H54 (cell line): ENCODE measurements at regions not wholly inside any gene's neighbourhood (a gene's known extent, or its start where the extent isn't known, plus 50 kb on each side); places are given as distances from the start of the nearest gene placed in this dataset.

ENCODE experiments used
- DNase-seq: peaks from one replicate; pipeline ENCODE4 v3.0.0; 2011; ENCODE audit warnings: low spot score, mixed read lengths; ENCODE audit not compliant: insufficient read length
- FAIRE-seq: peaks from 3 replicates; lab custom pipeline; 2011; peaks lifted over from hg19 to GRCh38; lab: Jason Lieb, UNC
- POLR2A ChIP-seq: IDR thresholded peaks from 2 replicates; pipeline ENCODE4 v1.6.1; 2011; ENCODE audit warnings: low read depth, mild to moderate bottlenecking, low read length

DNA sequence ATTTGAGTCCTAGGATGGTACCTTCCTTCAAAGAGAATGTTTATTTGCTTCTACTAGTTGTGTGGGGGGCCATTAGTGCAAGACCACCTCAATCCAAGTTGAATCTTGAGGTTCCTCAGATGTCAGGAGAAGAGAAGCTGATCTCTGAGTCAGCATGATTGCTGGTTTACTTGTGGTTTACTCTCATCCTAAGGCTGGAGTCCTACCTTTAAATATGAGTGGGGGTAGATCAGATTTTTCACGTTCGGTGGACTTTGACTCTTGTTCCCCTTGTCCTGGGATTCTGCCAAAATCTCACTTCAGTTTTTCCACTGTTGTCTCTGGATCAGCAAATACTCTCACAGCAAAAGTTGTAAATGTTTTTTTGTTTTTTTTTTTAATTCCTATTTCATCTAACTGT, 84.6 kb upstream of the F13A1 start:
- DNase-seq (no peak), FAIRE-seq (no peak)
- TF ChIP-seq POLR2A = no peak

DNA sequence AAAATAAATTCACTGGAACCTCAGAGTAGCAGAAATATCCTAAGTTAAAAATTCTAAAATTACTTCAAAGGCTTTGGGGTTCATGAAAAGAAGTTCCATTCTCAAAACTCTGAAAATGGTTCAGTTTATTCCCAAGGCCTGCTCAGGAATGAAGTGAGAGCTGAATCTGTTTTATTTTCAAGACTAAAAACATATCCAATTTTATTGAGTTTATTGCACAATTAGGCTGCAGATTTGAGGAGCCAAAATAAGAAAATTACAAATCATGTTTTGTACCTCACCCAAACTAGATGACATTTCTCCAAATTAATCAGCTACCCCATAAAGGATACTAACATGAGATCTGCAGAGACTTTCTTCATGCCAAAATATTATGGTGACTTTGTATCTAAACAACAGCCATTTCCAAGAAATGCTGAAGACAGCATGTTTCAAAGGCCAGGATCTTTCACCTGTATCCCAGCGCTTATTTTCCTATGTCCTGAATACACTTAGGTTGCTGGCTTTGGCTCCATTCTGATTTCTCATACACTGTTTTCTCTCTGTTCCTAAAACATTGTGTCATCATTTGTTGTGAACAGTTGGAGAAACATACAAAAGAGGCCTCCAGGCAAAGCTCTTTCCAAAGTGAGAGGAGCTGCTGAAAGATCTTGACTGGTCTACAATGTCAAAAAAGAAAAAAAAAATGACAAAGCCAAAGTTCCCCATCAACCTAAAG, 85.7 kb upstream of the F13A1 start:
- TF ChIP-seq POLR2A = no peak
- DNase-seq = no peak
- no peak for FAIRE-seq

DNA sequence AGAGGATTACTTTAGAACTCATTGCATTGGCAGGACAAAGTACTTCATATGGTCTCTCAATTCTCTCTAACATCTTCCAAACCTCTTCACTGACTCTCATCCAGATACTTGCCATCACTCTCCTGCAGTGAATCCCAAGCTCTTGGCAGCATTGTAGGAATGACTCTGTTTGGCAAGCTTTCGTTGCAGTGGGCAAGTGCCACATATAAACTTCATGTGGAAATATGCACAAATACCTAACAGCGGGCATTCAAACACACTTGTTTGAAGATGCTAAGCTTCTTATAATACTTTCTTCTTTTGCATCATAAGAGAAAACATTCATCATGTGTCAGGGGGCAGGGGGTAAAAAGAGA, 86.2 kb upstream of the F13A1 start:
- DNase-seq = no peak
- FAIRE-seq = no peak
- no peak for TF ChIP-seq POLR2A

DNA sequence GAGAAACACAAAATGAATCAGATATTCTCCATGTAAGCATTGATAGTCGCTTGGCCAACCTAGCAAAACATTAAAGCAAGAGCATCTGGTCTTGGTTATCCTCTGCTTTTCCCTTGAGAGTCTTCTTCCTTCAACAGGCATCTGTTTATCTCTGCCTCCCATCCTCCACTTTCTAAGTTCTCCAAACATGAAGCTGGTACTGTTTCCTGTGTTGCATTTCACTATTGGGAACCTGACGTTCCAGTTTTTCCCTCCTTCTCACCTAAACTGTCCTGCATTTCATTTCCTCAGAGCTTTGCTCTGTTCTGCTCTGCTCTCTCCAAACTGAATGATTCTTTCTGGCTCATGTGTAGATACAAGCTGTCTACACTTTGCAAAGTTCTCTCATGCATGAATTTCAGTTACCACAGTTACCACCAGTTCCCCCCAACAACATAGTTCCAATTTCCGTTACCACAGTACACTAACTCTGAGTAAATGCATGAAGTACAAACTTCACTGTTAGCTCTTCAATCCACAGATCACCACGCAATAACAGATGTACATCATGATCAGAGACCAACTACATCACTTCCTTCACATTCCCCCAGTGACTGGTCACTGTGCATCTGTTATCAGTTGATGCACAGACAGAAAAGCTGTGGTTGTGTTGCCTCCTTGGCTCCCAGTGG, 86.7 kb upstream of the F13A1 start:
- DNase-seq (no peak), FAIRE-seq (no peak)
- TF ChIP-seq POLR2A = no peak

DNA sequence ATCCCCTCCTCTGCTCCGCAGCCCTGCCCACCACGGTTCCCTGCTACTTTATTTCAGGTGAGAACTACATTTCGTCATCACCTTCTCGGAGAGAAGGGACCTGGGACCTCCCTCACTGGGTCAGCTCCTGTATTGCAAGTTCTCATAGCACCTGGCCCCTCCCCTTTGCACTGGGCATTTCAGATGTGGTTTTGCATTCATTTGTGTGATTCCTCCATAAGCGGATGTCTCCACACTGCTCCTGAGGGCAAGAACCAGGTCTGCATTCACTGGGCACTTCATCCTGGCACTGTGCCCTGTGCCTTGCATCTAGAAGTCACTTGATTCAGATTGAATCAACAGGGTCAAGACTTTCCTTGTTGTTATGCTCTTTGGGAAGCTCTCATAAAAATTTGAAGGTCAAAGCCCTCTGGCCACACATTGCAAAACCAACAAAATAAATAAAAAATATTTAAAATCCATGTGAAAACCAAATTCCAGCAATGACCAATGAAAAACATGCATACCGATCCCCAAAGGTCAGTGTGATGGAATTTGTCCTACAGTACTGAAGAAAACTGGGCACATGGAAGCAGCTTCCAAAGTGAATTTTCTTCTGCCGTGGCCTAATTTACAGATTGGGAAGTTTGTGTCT, 89.1 kb upstream of the F13A1 start:
- FAIRE-seq = no peak
- no peak for TF ChIP-seq POLR2A
- no peak for DNase-seq

DNA sequence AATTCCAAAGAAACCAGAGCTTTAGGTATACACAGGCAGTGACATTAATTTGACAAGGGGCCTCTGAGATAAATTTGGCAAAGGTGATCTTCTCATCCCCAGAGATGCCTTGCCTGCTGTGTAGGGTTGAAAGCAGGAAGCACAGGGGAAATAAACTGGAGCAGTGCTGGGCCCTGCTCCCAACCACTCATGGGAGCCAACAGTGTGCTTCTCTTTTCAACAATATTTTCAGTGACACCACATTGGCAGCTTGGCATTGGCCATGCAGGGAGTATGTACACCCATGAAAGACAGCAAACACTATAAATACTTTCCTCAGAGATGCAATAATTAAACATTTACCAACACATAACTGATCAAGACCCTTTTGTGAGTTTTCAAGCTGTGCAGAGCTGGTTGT, 90.7 kb upstream of the F13A1 start:
- DNase-seq (no peak), FAIRE-seq (no peak)
- no peak for TF ChIP-seq POLR2A

GRCh38 chr6:6412221-6412620, 91.8 kb upstream of the F13A1 start:
- FAIRE-seq (no peak), DNase-seq (no peak)
- TF ChIP-seq POLR2A = no peak

DNA sequence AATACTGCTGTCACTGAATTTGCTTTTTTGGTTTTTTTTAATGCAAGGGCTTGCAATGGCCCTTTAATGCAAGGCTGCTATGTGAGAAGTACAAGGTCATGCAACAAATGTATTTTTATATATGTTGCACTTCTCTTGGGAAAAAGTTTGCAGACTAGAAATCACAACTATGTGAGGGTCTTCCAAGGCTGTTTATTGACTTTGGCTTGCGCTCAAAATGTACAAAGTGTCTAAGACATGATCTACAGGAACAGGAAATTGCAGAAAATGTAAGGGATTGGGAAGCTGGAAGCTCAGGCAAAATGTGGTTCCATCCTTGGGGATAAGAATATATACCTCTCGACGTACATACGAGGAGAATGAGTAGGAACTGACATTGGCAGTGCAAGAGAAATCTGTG, 92.2 kb upstream of the F13A1 start:
- FAIRE-seq (no peak), DNase-seq (no peak)
- TF ChIP-seq POLR2A = no peak

DNA sequence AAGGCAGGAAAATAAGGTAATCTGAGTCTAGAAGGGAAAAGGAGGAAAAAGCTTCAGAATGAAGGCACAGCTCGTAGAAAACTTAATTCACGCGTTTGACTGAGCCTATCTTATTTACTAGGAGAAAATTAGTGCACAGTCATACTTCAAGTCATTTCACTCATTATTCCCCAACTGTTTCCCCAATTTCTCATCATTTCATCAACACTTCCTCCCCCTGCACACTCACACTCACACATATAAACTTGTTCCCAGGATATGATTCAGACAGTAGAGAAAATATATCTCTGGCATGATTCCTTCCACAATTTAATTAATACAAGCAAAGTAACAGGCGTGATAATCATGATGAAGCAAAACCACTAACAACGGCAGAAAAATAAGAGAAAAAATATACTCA, 94.5 kb upstream of the F13A1 start:
- FAIRE-seq (no peak), DNase-seq (no peak)
- no peak for TF ChIP-seq POLR2A

GRCh38 chr6:6417475-6417874, 97.0 kb upstream of the F13A1 start:
- no peak for TF ChIP-seq POLR2A
- DNase-seq (no peak), FAIRE-seq (no peak)

- FAIRE-seq (no peak), DNase-seq (no peak)
- TF ChIP-seq POLR2A = no peak
Observed at GRCh38 chr6:6418421-6418820, 98.0 kb upstream of the F13A1 start.

GRCh38 chr6:6420107-6420506, 99.6 kb upstream of the F13A1 start:
- no peak for FAIRE-seq
- no peak for TF ChIP-seq POLR2A
- DNase-seq = no peak

GRCh38 chr6:6434151-6434550, 113.7 kb upstream of the F13A1 start:
- DNase-seq (no peak), FAIRE-seq (no peak)
- TF ChIP-seq POLR2A = no peak

- TF ChIP-seq POLR2A = no peak
- FAIRE-seq = no peak
- DNase-seq = no peak
Observed at GRCh38 chr6:6434723-6435122, 114.3 kb upstream of the F13A1 start.

- DNase-seq (no peak), FAIRE-seq (no peak)
- no peak for TF ChIP-seq POLR2A
Observed at GRCh38 chr6:6436366-6436765, 115.9 kb upstream of the F13A1 start.

- DNase-seq (no peak), FAIRE-seq (no peak)
- TF ChIP-seq POLR2A = no peak
Observed at GRCh38 chr6:6436946-6437345, 116.5 kb upstream of the F13A1 start.
